ENCODE measurements at regions not wholly inside any gene's neighbourhood (a gene's known extent, or its start where the extent isn't known, plus 50 kb on each side); places are given as distances from the start of the nearest gene placed in this dataset.
"Not testable (repeated sequence)": the region's sequence is repeated elsewhere in the genome, so short reads cannot be mapped to it uniquely, and the experiment has no call there.

GRCh38 chr2:129004940-129005490 is 686.3 kb upstream of the HS6ST1 start:
- DNase-seq (ENCODE audit: low read depth in 2 of 2): no peak

GRCh38 chr2:129006135-129006886 is 687.6 kb upstream of the HS6ST1 start:
- DNase-seq (ENCODE audit: low read depth in 2 of 2): no peak

GRCh38 chr2:129006901-129007300 is 688.2 kb upstream of the HS6ST1 start:
- no peak for DNase-seq (ENCODE audit: low read depth in 2 of 2)

GRCh38 chr2:129008055-129008880 is 689.6 kb upstream of the HS6ST1 start:
- no peak for DNase-seq (ENCODE audit: low read depth in 2 of 2)

GRCh38 chr2:129008881-129009554 is 690.4 kb upstream of the HS6ST1 start:
- DNase-seq (ENCODE audit: low read depth in 2 of 2): no peak

- no peak for DNase-seq (ENCODE audit: low read depth in 2 of 2)
Observed at GRCh38 chr2:129009555-129010146, 691.0 kb upstream of the HS6ST1 start.

GRCh38 chr2:129010262-129010661 is 691.6 kb upstream of the HS6ST1 start:
- no peak for DNase-seq (ENCODE audit: low read depth in 2 of 2)

- DNase-seq (ENCODE audit: low read depth in 2 of 2): no peak
Observed at GRCh38 chr2:129011466-129012061, 692.9 kb upstream of the HS6ST1 start.

GRCh38 chr2:129014432-129014831 is 695.8 kb upstream of the HS6ST1 start:
- DNase-seq (ENCODE audit: low read depth in 2 of 2): no peak

- DNase-seq (ENCODE audit: low read depth in 2 of 2): no peak
Observed at GRCh38 chr2:129015397-129016285, 697.0 kb upstream of the HS6ST1 start.

GRCh38 chr2:129016972-129017371 is 698.3 kb upstream of the HS6ST1 start:
- DNase-seq (ENCODE audit: low read depth in 2 of 2): no peak

- no peak for DNase-seq (ENCODE audit: low read depth in 2 of 2)
Observed at GRCh38 chr2:129024796-129025195, 706.1 kb upstream of the HS6ST1 start.

- no peak for DNase-seq (ENCODE audit: low read depth in 2 of 2)
Observed at GRCh38 chr2:129035992-129036391, 717.3 kb upstream of the HS6ST1 start.

GRCh38 chr2:129043677-129044076 is 725.0 kb upstream of the HS6ST1 start:
- not testable (repeated sequence) for DNase-seq (ENCODE audit: low read depth in 2 of 2)

- DNase-seq (ENCODE audit: low read depth in 2 of 2): not testable (repeated sequence)
Observed at GRCh38 chr2:129046475-129046874, 727.8 kb upstream of the HS6ST1 start.

GRCh38 chr2:129050101-129050500 is 731.4 kb upstream of the HS6ST1 start:
- DNase-seq (ENCODE audit: low read depth in 2 of 2): no peak

- DNase-seq (ENCODE audit: low read depth in 2 of 2): no peak
Observed at GRCh38 chr2:129055242-129055641, 736.6 kb upstream of the HS6ST1 start.

- no peak for DNase-seq (ENCODE audit: low read depth in 2 of 2)
Observed at GRCh38 chr2:129055824-129056223, 737.2 kb upstream of the HS6ST1 start.

- no peak for DNase-seq (ENCODE audit: low read depth in 2 of 2)
Observed at GRCh38 chr2:129056309-129056958, 737.8 kb upstream of the HS6ST1 start.

GRCh38 chr2:129056959-129057317 is 738.3 kb upstream of the HS6ST1 start:
- DNase-seq (ENCODE audit: low read depth in 2 of 2): no peak

All from fibroblast of skin of left biceps (primary cell).